Embryonic facial prominence (tissue), 1 donor: ENCODE measurements at regions not wholly inside any gene's neighbourhood (a gene's known extent, or its start where the extent isn't known, plus 50 kb on each side); places are given as distances from the start of the nearest gene placed in this dataset.
"Not testable (repeated sequence)": the region's sequence is repeated elsewhere in the genome, so short reads cannot be mapped to it uniquely, and the experiment has no call there.

Experiments used
- DNase-seq: peaks from one replicate; pipeline ENCODE4 v3.0.0-alpha.2; 2016; ENCODE audit errors: extremely low spot score

GRCh38 chr1:79235301-79236002 lies 228.9 kb upstream of the ADGRL4 start:
- no peak for DNase-seq

GRCh38 chr1:79232818-79233217 lies 226.3 kb upstream of the ADGRL4 start:
- no peak for DNase-seq

GRCh38 chr1:79230751-79231150 lies 224.2 kb upstream of the ADGRL4 start:
- not testable (repeated sequence) for DNase-seq

- no peak for DNase-seq
Measured at GRCh38 chr1:79226963-79227362, 220.4 kb upstream of the ADGRL4 start.

- no peak for DNase-seq
Measured at GRCh38 chr1:79224537-79224936, 218.0 kb upstream of the ADGRL4 start.

- DNase-seq, result no peak
Measured at GRCh38 chr1:79220509-79220908, 214.0 kb upstream of the ADGRL4 start.

- no peak for DNase-seq
Measured at GRCh38 chr1:79215311-79215710, 208.8 kb upstream of the ADGRL4 start.

- DNase-seq, result no peak
Measured at GRCh38 chr1:79207786-79208185, 201.3 kb upstream of the ADGRL4 start.

- DNase-seq, result no peak
Measured at GRCh38 chr1:79207331-79207730, 200.8 kb upstream of the ADGRL4 start.

GRCh38 chr1:79204779-79205479 lies 198.4 kb upstream of the ADGRL4 start:
- no peak for DNase-seq

GRCh38 chr1:79198832-79199231 lies 192.3 kb upstream of the ADGRL4 start:
- DNase-seq, result no peak

- no peak for DNase-seq
Measured at GRCh38 chr1:79197421-79197820, 190.9 kb upstream of the ADGRL4 start.

GRCh38 chr1:79196211-79196610 lies 189.7 kb upstream of the ADGRL4 start:
- no peak for DNase-seq

GRCh38 chr1:79193211-79194079 lies 186.9 kb upstream of the ADGRL4 start:
- no peak for DNase-seq

- no peak for DNase-seq
Measured at GRCh38 chr1:79190074-79190473, 183.5 kb upstream of the ADGRL4 start.

GRCh38 chr1:79188337-79188736 lies 181.8 kb upstream of the ADGRL4 start:
- no peak for DNase-seq

- no peak for DNase-seq
Measured at GRCh38 chr1:79186260-79186659, 179.7 kb upstream of the ADGRL4 start.

GRCh38 chr1:79177844-79178243 lies 171.3 kb upstream of the ADGRL4 start:
- DNase-seq, result no peak

GRCh38 chr1:79161077-79161476 lies 154.5 kb upstream of the ADGRL4 start:
- no peak for DNase-seq

- no peak for DNase-seq
Measured at GRCh38 chr1:79155991-79156390, 149.5 kb upstream of the ADGRL4 start.

GRCh38 chr1:79151006-79151796 lies 144.7 kb upstream of the ADGRL4 start:
- DNase-seq, result no peak

- DNase-seq, result no peak
Measured at GRCh38 chr1:79150576-79150975, 144.0 kb upstream of the ADGRL4 start.
